ENCODE measurements at regions not wholly inside any gene's neighbourhood (a gene's known extent, or its start where the extent isn't known, plus 50 kb on each side); places are given as distances from the start of the nearest gene placed in this dataset.

- no peak for TF ChIP-seq CTCF (IDR thresholded peaks at IDR 0.05; ENCODE audit: low read depth, low read length)
- no peak for TF ChIP-seq EZH2phosphoT487 (IDR thresholded peaks at IDR 0.05; ENCODE audit: low read depth)
Measured at GRCh38 chr10:37476285-37476684, 350.9 kb downstream of the ANKRD30A start.

All from OCI-LY3 (cell line).